IMR-90 (cell line): ENCODE measurements at regions not wholly inside any gene's neighbourhood (a gene's known extent, or its start where the extent isn't known, plus 50 kb on each side); places are given as distances from the start of the nearest gene placed in this dataset.

Experiments used
- ATAC-seq: fragments of 200-7000 bp; cut with Tn5 transposase; 2 replicates; pipeline ENCODE4 v1.9.1; 2020; ENCODE audit warnings: low read depth, mild to moderate bottlenecking, moderate library complexity
- BruUV-seq: library from RNA; stranded (reverse); fragments of 400-500 nt; replicated peaks from 2 replicates; lab custom pipeline; 2021; lab: Mats Ljungman, UMichigan
- CTCF ChIA-PET: fragments of 300-600 bp; formaldehyde crosslinking; extraction: SDS; loops from one replicate; lab custom pipeline; 2021; ENCODE audit warnings: antibody characterized with exemption; lab: Yijun Ruan, JAX
- POLR2A ChIA-PET: fragments of 300-600 bp; sonication (Branson Sonifier 250); formaldehyde crosslinking; loops from one replicate; lab custom pipeline; 2022; ENCODE audit warnings: antibody characterized with exemption; ENCODE audit not compliant: unreplicated experiment; lab: Charles Lee
- DNase-seq: peaks from one replicate; pipeline ENCODE4 v3.0.0; 2013
- H2AFZ ChIP-seq: replicated peaks from 2 replicates; pipeline ENCODE3; 2013; ENCODE audit warnings: low read length, mild to moderate bottlenecking; ENCODE audit not compliant: poor library complexity
- H2AK5ac ChIP-seq: 2 replicates; pipeline ENCODE4 v1.6.1; 2013; ENCODE audit warnings: low read depth, low read length, inconsistent platforms
- H2AK9ac ChIP-seq: replicated peaks from 2 replicates; pipeline ENCODE3; 2013; ENCODE audit warnings: mild to moderate bottlenecking, low read depth, low read length, moderate library complexity; ENCODE audit not compliant: poor library complexity
- H2BK120ac ChIP-seq: 2 replicates; pipeline ENCODE4 v1.6.1; 2013; ENCODE audit warnings: low read depth, low read length, inconsistent platforms
- H2BK15ac ChIP-seq: 3 replicates; pipeline ENCODE4 v1.6.1; 2013; ENCODE audit warnings: low read depth, low read length, inconsistent platforms
- H2BK20ac ChIP-seq: 2 replicates; pipeline ENCODE4 v1.6.1; 2013; ENCODE audit warnings: low read depth, mild to moderate bottlenecking, inconsistent platforms, low read length, moderate library complexity
- H2BK5ac ChIP-seq: 2 replicates; pipeline ENCODE4 v1.6.1; 2013; ENCODE audit warnings: mild to moderate bottlenecking, low read depth, low read length, inconsistent platforms; ENCODE audit not compliant: poor library complexity, severe bottlenecking
- H3K14ac ChIP-seq: replicated peaks from 2 replicates; pipeline ENCODE4 v1.6.1; 2013; ENCODE audit warnings: low read depth, low read length, inconsistent platforms
- H3K18ac ChIP-seq: 2 replicates; pipeline ENCODE4 v1.6.1; 2013; ENCODE audit warnings: low read depth, low read length, control low read depth
- H3K23ac ChIP-seq: 2 replicates; pipeline ENCODE4 v1.6.1; 2013; ENCODE audit warnings: low read depth, low read length, inconsistent platforms
- H3K27ac ChIP-seq: 2 replicates; pipeline ENCODE4 v1.5.1; 2013; ENCODE audit warnings: mild to moderate bottlenecking, control low read depth, low read length; ENCODE audit not compliant: insufficient read depth
- H3K27me3 ChIP-seq: 2 replicates; pipeline ENCODE4 v1.6.1; 2013; ENCODE audit warnings: low read length; ENCODE audit not compliant: control insufficient read depth, insufficient read depth
- H3K36me3 ChIP-seq: 2 replicates; pipeline ENCODE4 v1.6.1; 2013; ENCODE audit warnings: low read length, mixed read lengths; ENCODE audit not compliant: control insufficient read depth, insufficient read depth
- H3K4ac ChIP-seq: 2 replicates; pipeline ENCODE4 v1.6.1; 2013; ENCODE audit warnings: low read depth, low read length, inconsistent platforms
- H3K4me1 ChIP-seq: 2 replicates; pipeline ENCODE4 v1.6.1; 2013; ENCODE audit warnings: low read length, mixed read lengths; ENCODE audit not compliant: control insufficient read depth, insufficient read depth
- H3K4me2 ChIP-seq: 2 replicates; pipeline ENCODE4 v1.6.1; 2013; ENCODE audit warnings: low read depth, mild to moderate bottlenecking, control low read depth, low read length, moderate library complexity
- H3K4me3 ChIP-seq: 2 replicates; pipeline ENCODE4 v1.5.1; 2013; ENCODE audit warnings: low read depth, mild to moderate bottlenecking, control low read depth, low read length, moderate library complexity; ENCODE audit not compliant: insufficient read depth
- H3K56ac ChIP-seq: 2 replicates; pipeline ENCODE4 v1.6.1; 2013; ENCODE audit warnings: low read length, inconsistent platforms; ENCODE audit not compliant: insufficient read depth; ENCODE audit errors: extremely low read depth
- H3K79me1 ChIP-seq, 2 experiments: 2 replicates each; pipeline ENCODE4 v1.6.1; 2013; ENCODE audit warnings: low read length in 2 of 2, inconsistent platforms in 1 of 2, low read depth in 1 of 2
- H3K9ac ChIP-seq: 2 replicates; pipeline ENCODE4 v1.6.1; 2013; ENCODE audit warnings: low read depth, low read length, control low read depth
- H3K9me1 ChIP-seq: 2 replicates; pipeline ENCODE4 v1.6.1; 2013; ENCODE audit warnings: low read length, inconsistent platforms; ENCODE audit not compliant: insufficient read depth
- H3K9me3 ChIP-seq: 2 replicates; pipeline ENCODE4 v1.6.1; 2013; ENCODE audit warnings: low read length; ENCODE audit not compliant: control insufficient read depth, insufficient read depth
- H4K20me1 ChIP-seq: 2 replicates; pipeline ENCODE4 v1.6.1; 2013; ENCODE audit warnings: low read length, inconsistent platforms; ENCODE audit not compliant: insufficient read depth
- H4K5ac ChIP-seq: 2 replicates; pipeline ENCODE4 v1.6.1; 2013; ENCODE audit warnings: mild to moderate bottlenecking, low read depth, low read length, control low read depth
- H4K8ac ChIP-seq, 2 experiments: 2 replicates each; pipeline ENCODE4 v1.6.1; 2013; ENCODE audit warnings: low read depth in 2 of 2, low read length in 2 of 2, control low read depth in 1 of 2, inconsistent platforms in 1 of 2
- H4K91ac ChIP-seq: 2 replicates; pipeline ENCODE4 v1.6.1; 2013; ENCODE audit warnings: low read depth, low read length, inconsistent platforms; ENCODE audit not compliant: insufficient read depth
- CHD1 ChIP-seq: IDR thresholded peaks from 2 replicates; pipeline ENCODE4 v1.6.1; 2012; ENCODE audit warnings: low read depth, low read length, improper control_type of control experiment
- NFE2L2 ChIP-seq: fragments of 150-350 bp; IDR thresholded peaks from 2 replicates; pipeline ENCODE4 v1.6.1; 2016; ENCODE audit warnings: low read depth, mild to moderate bottlenecking, low read length
- POLR2A ChIP-seq: IDR thresholded peaks from 2 replicates; pipeline ENCODE4 v1.6.1; 2012; ENCODE audit warnings: mild to moderate bottlenecking, low read depth, low read length
- RFX5 ChIP-seq: IDR thresholded peaks from 2 replicates; pipeline ENCODE4 v1.8.0; 2012; ENCODE audit warnings: low read depth, mild to moderate bottlenecking, low read length, moderate library complexity
- WGBS, 2 experiments: methylation state at CpG; one replicate each; pipeline versions ENCODE4 v1.1.5 to v1.1.7; 2013; ENCODE audit warnings: missing lambda C conversion rate in 2 of 2; ENCODE audit not compliant: insufficient read length in 1 of 2; ENCODE audit errors: extremely low coverage in 2 of 2; 5-methylcytosine and 5-hydroxymethylcytosine counted together
- dilution Hi-C: fragments of 300-500 bp; cut with HindIII; formaldehyde crosslinking; loops from one replicate; pipeline ENCODE4 v1.14.3; 2018; ENCODE audit warnings: low sequenced_read_pairs; ENCODE audit not compliant: unreplicated experiment
- in situ Hi-C: fragments of 300-500 bp; cut with MboI; formaldehyde crosslinking; loops from 3 replicates; pipeline ENCODE4 v1.14.3; 2019; ENCODE audit warnings: low sequenced_read_pairs, inconsistent platforms, mixed read lengths
- intact Hi-C: fragments of 100-400 bp; cut with micrococcal nuclease; formaldehyde crosslinking; loops from 2 replicates; pipeline ENCODE4 v1.10.0; 2022
- TF ChIP-seq, protein P1 (sequence below): fragments of 150-350 bp; IDR thresholded peaks from 2 replicates; pipeline ENCODE4 v1.6.1; 2017; ENCODE audit warnings: mild to moderate bottlenecking, antibody characterized with exemption, low read length, low read depth

DNA sequence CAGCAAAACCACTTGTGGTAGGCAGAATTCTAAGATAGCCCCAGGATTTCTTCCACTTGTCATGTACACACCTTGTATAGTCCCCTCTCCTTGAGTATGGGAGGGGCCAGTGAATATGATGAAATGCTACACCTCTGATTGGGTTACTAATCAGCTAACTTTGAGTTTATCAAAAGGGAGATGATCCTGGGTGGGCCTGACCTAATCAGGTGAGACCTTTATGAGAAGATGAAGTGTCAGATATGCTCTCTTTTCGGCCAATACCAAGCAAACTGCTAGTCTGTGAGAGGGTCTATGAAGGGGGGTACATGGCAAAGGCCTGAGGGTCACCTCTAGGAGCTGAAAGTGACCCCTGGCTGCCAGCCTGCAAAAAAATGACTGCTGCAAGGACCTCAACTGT is 154.3 kb upstream of the CRY1 start:
- Histone ChIP-seq H3K9me1 (no peaks in the 10 kb centered on the region), H4K5ac (no peak overlapping the region), H2BK5ac (no peak overlapping the region), H4K91ac (no peak overlapping the region), H4K20me1 (no peaks in the 10 kb centered on the region), H2BK15ac (no peak overlapping the region), H2AK9ac (no peak overlapping the region), H3K4me1 (no peaks in the 10 kb centered on the region), H2BK120ac (no peak overlapping the region), H3K79me1 (no peaks in the 10 kb centered on the region), H3K9me3 (0 out of 2 replicates have a peak, but pooled peaks cover 1% of the 10 kb centered on the region), H3K9ac (no peak overlapping the region), H3K4ac (no peak overlapping the region), H3K27ac (no peak overlapping the region), H3K14ac (no peak overlapping the region), H2BK20ac (no peak overlapping the region), H2AK5ac (no peak overlapping the region), H3K18ac (no peak overlapping the region), H3K4me3 (no peak overlapping the region), H4K8ac (no peak overlapping the region), H3K56ac (no peak overlapping the region), H3K23ac (no peak overlapping the region), H3K4me2 (no peak overlapping the region), H3K36me3 (no peaks in the 10 kb centered on the region), H3K27me3 (peaks cover 12% of the 10 kb centered on the region), H2AFZ (no peak overlapping the region)
- WGBS, 2 experiments = no CpG with 5 or more reads among the region's 1 CpG
- DNase-seq (no peak), ATAC-seq (no peak)
- ChIA-PET POLR2A (no interaction called here), CTCF (no interaction called here)
- intact Hi-C loops = no loop called here
- dilution Hi-C loops = no loop called here
- in situ Hi-C loops = no loop called here
- no peak for TF ChIP-seq RFX5
- TF ChIP-seq NFE2L2 = no peak
- TF ChIP-seq POLR2A = no peak
- no peak for TF ChIP-seq CHD1
- TF ChIP-seq, protein P1, sequence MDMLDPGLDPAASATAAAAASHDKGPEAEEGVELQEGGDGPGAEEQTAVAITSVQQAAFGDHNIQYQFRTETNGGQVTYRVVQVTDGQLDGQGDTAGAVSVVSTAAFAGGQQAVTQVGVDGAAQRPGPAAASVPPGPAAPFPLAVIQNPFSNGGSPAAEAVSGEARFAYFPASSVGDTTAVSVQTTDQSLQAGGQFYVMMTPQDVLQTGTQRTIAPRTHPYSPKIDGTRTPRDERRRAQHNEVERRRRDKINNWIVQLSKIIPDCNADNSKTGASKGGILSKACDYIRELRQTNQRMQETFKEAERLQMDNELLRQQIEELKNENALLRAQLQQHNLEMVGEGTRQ = no peak
- BruUV-seq = no TSS peak
